ENCODE measurements at regions not wholly inside any gene's neighbourhood (a gene's known extent, or its start where the extent isn't known, plus 50 kb on each side); places are given as distances from the start of the nearest gene placed in this dataset.
A peak's percentile ranks its signal among the peaks of the same experiment; 100 is the strongest.

- TF ChIP-seq, protein P1, sequence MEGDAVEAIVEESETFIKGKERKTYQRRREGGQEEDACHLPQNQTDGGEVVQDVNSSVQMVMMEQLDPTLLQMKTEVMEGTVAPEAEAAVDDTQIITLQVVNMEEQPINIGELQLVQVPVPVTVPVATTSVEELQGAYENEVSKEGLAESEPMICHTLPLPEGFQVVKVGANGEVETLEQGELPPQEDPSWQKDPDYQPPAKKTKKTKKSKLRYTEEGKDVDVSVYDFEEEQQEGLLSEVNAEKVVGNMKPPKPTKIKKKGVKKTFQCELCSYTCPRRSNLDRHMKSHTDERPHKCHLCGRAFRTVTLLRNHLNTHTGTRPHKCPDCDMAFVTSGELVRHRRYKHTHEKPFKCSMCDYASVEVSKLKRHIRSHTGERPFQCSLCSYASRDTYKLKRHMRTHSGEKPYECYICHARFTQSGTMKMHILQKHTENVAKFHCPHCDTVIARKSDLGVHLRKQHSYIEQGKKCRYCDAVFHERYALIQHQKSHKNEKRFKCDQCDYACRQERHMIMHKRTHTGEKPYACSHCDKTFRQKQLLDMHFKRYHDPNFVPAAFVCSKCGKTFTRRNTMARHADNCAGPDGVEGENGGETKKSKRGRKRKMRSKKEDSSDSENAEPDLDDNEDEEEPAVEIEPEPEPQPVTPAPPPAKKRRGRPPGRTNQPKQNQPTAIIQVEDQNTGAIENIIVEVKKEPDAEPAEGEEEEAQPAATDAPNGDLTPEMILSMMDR (conservative IDR thresholded peaks at IDR 0.05; ENCODE audit: control insufficient read depth, insufficient read depth, low read depth, low read length): no peak
- peak; percentile 5 for DNase-seq (ENCODE audit: low read depth)
- no peak overlapping the region for H3K4me3 ChIP-seq (ENCODE audit: control insufficient read depth, low read depth, low read length)
Measured at GRCh38 chr14:22163051-22163450, 426.0 kb downstream of the DAD1 start.

GRCh38 chr14:22159957-22160356 is 429.1 kb downstream of the DAD1 start:
- H3K4me3 ChIP-seq (ENCODE audit: control insufficient read depth, low read depth, low read length): no peak overlapping the region
- no peak for DNase-seq (ENCODE audit: low read depth)
- TF ChIP-seq, protein P1 (conservative IDR thresholded peaks at IDR 0.05; ENCODE audit: control insufficient read depth, insufficient read depth, low read depth, low read length): no peak

DNA sequence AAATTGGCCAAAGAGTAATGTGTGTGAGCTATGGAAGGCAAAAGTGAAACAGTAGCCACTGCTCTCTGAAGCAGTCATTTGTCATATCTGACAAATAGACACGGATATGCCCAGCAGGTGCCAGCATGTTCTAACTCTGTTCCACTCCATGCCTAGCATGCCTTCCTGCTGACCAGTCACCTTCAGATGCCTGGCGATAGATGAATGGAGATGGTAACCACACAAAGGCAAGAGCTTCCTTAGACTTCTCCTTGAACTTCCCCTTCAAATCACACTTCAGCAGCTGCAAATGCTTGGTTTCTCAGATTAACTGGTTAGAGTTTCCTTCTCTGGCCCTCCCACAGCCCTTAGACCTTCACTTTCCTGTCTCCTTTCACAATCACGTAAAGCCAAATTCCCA is 429.9 kb downstream of the DAD1 start:
- no peak for DNase-seq (ENCODE audit: low read depth)
- TF ChIP-seq, protein P1 (conservative IDR thresholded peaks at IDR 0.05; ENCODE audit: control insufficient read depth, insufficient read depth, low read depth, low read length): no peak
- H3K4me3 ChIP-seq (ENCODE audit: control insufficient read depth, low read depth, low read length): no peak overlapping the region

GRCh38 chr14:22158560-22158959 is 430.5 kb downstream of the DAD1 start:
- DNase-seq (ENCODE audit: low read depth): no peak
- no peak overlapping the region for H3K4me3 ChIP-seq (ENCODE audit: control insufficient read depth, low read depth, low read length)
- TF ChIP-seq, protein P1 (conservative IDR thresholded peaks at IDR 0.05; ENCODE audit: control insufficient read depth, insufficient read depth, low read depth, low read length): no peak

GRCh38 chr14:22155571-22155970 is 433.5 kb downstream of the DAD1 start:
- no peak for DNase-seq (ENCODE audit: low read depth)
- no peak overlapping the region for H3K4me3 ChIP-seq (ENCODE audit: control insufficient read depth, low read depth, low read length)
- TF ChIP-seq, protein P1 (conservative IDR thresholded peaks at IDR 0.05; ENCODE audit: control insufficient read depth, insufficient read depth, low read depth, low read length): no peak

- TF ChIP-seq, protein P1 (conservative IDR thresholded peaks at IDR 0.05; ENCODE audit: control insufficient read depth, insufficient read depth, low read depth, low read length): no peak
- DNase-seq (ENCODE audit: low read depth): no peak
- no peak overlapping the region for H3K4me3 ChIP-seq (ENCODE audit: control insufficient read depth, low read depth, low read length)
Measured at GRCh38 chr14:22152903-22153302, 436.1 kb downstream of the DAD1 start.
